ENCODE measurements at regions not wholly inside any gene's neighbourhood (a gene's known extent, or its start where the extent isn't known, plus 50 kb on each side); places are given as distances from the start of the nearest gene placed in this dataset.

DNA sequence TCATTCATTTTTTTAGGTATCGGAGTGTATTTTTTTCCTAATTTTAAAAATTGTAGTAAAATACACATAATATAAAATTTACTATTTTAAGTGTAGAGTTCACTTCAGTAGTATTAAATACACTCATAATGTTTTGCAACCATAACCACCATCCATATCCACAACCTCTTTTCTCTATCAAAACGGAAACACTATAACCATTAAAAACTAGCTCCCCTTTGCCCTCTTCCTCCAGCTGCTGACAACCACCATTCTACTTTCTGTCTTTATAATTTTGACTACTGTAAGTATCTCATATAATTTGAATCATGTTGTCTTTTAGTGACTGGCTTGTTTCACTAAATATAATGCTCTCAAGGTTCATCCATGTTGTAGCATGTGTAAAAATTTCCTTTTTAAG lies 205.4 kb upstream of the CXorf51B start:
- TF ChIP-seq YY1 (IDR thresholded peaks at IDR 0.05) (no peak), JUND (IDR thresholded peaks at IDR 0.05) (no peak), HNF4A (conservative IDR thresholded peaks at IDR 0.05) (no peak), GABPA (IDR thresholded peaks at IDR 0.05 in 1 of 2, conservative IDR thresholded peaks at IDR 0.05 in 1 of 2) (no peak), SP1 (IDR thresholded peaks at IDR 0.05) (no peak), EGR1 (IDR thresholded peaks at IDR 0.05; ENCODE audit: low read depth in 2 of 2) (no peak), FOXA1 (IDR thresholded peaks at IDR 0.05) (no peak), HNF4G (IDR thresholded peaks at IDR 0.05) (no peak), RXRA (IDR thresholded peaks at IDR 0.05) (no peak), NR2F2 (IDR thresholded peaks at IDR 0.05) (no peak), RAD21 (IDR thresholded peaks at IDR 0.05) (no peak), TAF1 (conservative IDR thresholded peaks at IDR 0.05) (no peak), FOXA2 (IDR thresholded peaks at IDR 0.05) (no peak)
- TF ChIP-seq, protein P1, sequence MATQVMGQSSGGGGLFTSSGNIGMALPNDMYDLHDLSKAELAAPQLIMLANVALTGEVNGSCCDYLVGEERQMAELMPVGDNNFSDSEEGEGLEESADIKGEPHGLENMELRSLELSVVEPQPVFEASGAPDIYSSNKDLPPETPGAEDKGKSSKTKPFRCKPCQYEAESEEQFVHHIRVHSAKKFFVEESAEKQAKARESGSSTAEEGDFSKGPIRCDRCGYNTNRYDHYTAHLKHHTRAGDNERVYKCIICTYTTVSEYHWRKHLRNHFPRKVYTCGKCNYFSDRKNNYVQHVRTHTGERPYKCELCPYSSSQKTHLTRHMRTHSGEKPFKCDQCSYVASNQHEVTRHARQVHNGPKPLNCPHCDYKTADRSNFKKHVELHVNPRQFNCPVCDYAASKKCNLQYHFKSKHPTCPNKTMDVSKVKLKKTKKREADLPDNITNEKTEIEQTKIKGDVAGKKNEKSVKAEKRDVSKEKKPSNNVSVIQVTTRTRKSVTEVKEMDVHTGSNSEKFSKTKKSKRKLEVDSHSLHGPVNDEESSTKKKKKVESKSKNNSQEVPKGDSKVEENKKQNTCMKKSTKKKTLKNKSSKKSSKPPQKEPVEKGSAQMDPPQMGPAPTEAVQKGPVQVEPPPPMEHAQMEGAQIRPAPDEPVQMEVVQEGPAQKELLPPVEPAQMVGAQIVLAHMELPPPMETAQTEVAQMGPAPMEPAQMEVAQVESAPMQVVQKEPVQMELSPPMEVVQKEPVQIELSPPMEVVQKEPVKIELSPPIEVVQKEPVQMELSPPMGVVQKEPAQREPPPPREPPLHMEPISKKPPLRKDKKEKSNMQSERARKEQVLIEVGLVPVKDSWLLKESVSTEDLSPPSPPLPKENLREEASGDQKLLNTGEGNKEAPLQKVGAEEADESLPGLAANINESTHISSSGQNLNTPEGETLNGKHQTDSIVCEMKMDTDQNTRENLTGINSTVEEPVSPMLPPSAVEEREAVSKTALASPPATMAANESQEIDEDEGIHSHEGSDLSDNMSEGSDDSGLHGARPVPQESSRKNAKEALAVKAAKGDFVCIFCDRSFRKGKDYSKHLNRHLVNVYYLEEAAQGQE (IDR thresholded peaks at IDR 0.05) = no peak
- TF ChIP-seq, protein P2, sequence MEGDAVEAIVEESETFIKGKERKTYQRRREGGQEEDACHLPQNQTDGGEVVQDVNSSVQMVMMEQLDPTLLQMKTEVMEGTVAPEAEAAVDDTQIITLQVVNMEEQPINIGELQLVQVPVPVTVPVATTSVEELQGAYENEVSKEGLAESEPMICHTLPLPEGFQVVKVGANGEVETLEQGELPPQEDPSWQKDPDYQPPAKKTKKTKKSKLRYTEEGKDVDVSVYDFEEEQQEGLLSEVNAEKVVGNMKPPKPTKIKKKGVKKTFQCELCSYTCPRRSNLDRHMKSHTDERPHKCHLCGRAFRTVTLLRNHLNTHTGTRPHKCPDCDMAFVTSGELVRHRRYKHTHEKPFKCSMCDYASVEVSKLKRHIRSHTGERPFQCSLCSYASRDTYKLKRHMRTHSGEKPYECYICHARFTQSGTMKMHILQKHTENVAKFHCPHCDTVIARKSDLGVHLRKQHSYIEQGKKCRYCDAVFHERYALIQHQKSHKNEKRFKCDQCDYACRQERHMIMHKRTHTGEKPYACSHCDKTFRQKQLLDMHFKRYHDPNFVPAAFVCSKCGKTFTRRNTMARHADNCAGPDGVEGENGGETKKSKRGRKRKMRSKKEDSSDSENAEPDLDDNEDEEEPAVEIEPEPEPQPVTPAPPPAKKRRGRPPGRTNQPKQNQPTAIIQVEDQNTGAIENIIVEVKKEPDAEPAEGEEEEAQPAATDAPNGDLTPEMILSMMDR (IDR thresholded peaks at IDR 0.05; ENCODE audit: low read depth, low read length, missing input control) = no peak
- TF ChIP-seq, protein P3, sequence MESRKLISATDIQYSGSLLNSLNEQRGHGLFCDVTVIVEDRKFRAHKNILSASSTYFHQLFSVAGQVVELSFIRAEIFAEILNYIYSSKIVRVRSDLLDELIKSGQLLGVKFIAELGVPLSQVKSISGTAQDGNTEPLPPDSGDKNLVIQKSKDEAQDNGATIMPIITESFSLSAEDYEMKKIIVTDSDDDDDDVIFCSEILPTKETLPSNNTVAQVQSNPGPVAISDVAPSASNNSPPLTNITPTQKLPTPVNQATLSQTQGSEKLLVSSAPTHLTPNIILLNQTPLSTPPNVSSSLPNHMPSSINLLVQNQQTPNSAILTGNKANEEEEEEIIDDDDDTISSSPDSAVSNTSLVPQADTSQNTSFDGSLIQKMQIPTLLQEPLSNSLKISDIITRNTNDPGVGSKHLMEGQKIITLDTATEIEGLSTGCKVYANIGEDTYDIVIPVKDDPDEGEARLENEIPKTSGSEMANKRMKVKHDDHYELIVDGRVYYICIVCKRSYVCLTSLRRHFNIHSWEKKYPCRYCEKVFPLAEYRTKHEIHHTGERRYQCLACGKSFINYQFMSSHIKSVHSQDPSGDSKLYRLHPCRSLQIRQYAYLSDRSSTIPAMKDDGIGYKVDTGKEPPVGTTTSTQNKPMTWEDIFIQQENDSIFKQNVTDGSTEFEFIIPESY (IDR thresholded peaks at IDR 0.05) = no peak
- TF ChIP-seq, protein P4, sequence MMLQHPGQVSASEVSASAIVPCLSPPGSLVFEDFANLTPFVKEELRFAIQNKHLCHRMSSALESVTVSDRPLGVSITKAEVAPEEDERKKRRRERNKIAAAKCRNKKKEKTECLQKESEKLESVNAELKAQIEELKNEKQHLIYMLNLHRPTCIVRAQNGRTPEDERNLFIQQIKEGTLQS (IDR thresholded peaks at IDR 0.05) = no peak
- TF ChIP-seq, protein P5, sequence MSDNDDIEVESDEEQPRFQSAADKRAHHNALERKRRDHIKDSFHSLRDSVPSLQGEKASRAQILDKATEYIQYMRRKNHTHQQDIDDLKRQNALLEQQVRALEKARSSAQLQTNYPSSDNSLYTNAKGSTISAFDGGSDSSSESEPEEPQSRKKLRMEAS (IDR thresholded peaks at IDR 0.05) = no peak
- 82% methylated on average over 2 of the region's 2 CpGs for WGBS
- Histone ChIP-seq H3K9me3 (ENCODE audit: control insufficient read depth in 4 of 4, low read length in 3 of 4) (no peaks in the 10 kb centered on the region), H3K4me1 (ENCODE audit: control insufficient read depth in 4 of 4, insufficient read depth in 4 of 4, low read length in 3 of 4) (no peaks in the 10 kb centered on the region), H3K36me3 (ENCODE audit: control insufficient read depth in 4 of 4, insufficient read depth in 3 of 4, low read depth in 1 of 4, low read length in 3 of 4) (no peaks in the 10 kb centered on the region), H3K4me3 (ENCODE audit: low read depth in 1 of 3, low read length in 3 of 3) (no peak overlapping the region), H3K9ac (ENCODE audit: low read depth in 1 of 2, low read length in 2 of 2) (no peak overlapping the region), H3K27me3 (ENCODE audit: control insufficient read depth in 4 of 4, insufficient read depth in 4 of 4, low read length in 3 of 4) (no peaks in the 10 kb centered on the region), H3K27ac (ENCODE audit: low read depth in 1 of 2, low read length in 2 of 2) (no peak overlapping the region)
- DNase-seq (ENCODE audit: low spot score) = no peak

Measured in liver (tissue), 8 donors.